HS-27A (cell line): ENCODE measurements at regions not wholly inside any gene's neighbourhood (a gene's known extent, or its start where the extent isn't known, plus 50 kb on each side); places are given as distances from the start of the nearest gene placed in this dataset.

ENCODE experiments used
- DNase-seq: peaks from one replicate; pipeline ENCODE4 v3.0.0-alpha.2; 2012; ENCODE audit warnings: low read depth, missing footprints

DNA sequence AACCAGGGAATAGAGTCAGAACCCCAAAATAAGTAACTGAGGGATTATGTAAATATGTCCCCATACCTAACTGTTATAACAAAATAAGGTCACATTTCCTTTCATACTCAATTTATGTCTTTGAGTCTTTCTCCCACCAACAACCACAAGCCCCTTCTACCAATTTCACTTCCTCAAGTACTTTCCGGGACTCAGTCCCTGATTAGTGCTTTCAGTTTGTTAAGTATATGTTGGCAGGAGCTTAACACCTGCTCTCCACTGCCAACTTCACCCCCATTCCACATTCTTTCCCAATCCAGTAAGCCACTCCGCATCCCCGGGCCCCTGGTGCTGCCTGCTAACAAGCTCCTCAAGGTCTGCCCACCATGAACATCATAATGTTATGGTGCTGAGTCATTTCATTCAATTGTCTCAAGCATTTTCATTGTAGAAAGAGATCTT, 71.3 kb upstream of the SPRY1 start:
- no peak for DNase-seq

DNA sequence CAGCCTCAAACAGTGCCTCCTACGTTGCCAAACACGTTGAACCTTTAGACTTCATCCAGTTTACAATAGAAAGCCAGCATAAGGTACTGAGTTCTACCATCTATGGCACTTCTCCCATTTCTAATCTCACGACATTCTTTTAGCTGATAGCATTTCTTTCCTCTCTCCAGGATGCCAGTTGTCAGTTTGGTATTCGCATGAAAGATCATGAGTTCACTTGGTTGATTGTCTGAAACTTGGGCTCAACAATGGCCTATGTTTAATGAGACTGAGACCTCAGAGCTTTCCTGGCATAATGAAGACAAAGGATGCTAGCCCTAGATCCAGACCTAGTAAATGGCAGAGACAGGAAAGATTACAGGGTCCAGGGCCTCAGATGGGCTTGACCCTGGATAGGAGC, 69.2 kb upstream of the SPRY1 start:
- DNase-seq: no peak

DNA sequence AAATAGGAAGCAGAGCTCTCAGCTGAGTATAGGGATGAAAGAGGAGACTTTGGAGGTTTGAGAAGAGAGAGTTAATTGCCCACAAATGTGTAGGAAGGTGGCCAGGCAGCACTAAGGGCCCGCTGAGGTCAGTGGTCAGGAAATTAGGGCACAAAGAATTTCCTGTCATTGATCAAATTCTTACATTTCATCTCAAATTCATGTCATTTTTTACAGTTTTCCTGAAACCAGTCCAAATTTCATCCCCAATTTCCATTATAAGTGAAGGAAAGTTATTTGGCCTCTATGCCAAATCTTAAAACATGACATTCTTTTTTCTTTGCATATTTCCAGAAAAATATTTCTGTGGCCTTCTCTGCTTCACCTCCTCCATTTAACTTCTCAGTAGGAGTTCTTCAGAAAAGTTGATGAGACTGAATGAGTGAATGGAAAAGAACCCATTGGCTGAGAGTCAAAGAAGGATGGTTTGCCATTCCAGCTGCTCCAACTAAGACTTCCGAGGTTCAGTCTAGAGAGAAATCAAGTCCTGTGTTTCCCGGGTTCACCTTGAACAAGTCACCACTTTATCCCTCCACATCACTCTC, 68.7 kb upstream of the SPRY1 start:
- no peak for DNase-seq

DNA sequence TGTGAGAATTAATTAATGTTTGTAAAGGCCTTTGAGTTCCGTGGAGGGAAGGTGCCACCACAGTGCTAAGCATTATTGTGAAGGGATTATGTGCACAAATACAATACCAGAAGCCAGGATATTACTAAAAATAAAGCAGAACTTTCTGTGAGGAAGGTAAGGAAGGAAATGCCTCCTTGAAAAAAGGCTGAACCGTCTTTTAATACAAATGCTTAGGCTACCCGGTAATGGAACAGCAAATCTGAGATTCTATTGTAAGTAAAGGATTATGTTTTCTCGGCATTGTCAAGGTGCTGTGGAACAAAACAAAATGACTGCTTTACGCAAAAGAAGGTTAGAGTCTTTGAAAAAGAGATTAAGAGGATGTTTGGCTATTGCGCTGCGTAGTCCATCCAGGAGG, 57.9 kb upstream of the SPRY1 start:
- DNase-seq: no peak

DNA sequence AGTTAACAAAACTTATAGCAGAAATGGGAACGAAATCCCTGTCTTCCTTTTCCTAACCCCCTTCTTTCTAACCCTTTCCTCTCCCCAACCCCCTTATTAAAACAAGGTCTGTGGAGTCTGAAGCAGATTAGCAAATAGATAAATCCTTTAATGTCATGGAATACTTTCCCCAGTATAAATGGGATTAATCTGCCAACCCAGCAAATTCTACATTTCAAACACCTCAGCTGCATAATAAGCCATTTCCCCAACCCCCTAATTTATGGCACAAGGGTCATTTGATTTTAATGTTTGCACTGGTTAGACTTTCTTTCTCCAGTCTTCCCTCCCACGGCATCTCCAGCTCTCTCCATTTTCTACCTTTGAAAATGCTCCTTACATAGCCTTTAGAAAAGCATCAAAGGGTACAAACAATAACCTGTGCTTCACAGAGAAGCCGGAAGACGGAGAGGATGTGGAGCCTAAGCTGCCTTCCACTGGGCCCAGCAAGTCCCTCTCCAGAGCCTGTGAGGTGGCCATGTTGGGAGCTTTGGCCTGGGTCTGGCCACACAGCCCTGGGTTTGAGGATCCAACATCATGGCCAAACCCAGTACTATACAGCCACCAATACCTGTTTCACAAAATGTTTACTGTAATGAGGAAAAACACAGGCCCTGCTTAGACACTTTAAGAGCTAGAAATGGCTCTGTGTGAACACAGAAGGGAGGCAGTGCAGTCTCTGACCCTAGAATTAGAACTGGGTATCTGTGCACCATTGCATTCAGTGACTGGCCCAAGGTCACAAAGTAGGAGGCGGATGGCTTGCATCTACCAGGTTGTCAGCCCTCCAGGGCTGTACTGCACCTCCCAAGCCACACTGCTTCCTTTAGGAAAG, 56.9 kb upstream of the SPRY1 start:
- no peak for DNase-seq

DNA sequence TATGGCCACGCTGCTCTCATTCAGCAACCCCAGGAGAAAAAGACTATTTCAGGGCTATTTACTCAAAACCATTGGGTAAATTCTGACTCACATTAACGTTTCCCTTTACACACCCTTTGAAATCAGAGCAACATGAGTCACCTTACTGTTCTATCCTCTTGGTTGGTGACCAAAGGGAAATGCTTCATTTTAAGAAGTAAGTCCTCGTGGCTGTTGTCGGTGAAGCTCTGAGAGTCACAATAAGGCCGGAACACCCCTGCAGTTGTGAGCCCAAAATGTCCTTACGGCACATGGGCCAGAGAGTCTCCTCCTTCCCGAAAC, 56.3 kb upstream of the SPRY1 start:
- DNase-seq: no peak

DNA sequence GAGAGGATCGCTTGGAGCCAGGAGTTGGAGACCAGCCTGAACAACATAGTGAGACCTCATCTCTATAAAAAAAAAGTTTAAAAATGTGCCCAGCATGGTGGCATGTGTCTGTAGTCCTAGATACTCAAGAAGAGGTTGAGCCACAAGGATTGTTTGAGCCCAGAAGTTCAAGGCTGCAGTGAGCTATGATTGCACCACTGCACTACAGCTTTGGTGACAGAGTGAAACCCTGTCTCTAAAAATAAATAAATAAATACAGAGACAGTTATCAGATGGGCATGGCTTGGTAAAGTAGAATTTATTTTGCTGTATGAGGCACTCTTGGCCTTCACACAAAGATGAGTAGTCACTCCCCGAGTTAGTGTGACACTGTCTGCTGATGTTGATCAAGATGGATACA, 54.1 kb upstream of the SPRY1 start:
- no peak for DNase-seq

DNA sequence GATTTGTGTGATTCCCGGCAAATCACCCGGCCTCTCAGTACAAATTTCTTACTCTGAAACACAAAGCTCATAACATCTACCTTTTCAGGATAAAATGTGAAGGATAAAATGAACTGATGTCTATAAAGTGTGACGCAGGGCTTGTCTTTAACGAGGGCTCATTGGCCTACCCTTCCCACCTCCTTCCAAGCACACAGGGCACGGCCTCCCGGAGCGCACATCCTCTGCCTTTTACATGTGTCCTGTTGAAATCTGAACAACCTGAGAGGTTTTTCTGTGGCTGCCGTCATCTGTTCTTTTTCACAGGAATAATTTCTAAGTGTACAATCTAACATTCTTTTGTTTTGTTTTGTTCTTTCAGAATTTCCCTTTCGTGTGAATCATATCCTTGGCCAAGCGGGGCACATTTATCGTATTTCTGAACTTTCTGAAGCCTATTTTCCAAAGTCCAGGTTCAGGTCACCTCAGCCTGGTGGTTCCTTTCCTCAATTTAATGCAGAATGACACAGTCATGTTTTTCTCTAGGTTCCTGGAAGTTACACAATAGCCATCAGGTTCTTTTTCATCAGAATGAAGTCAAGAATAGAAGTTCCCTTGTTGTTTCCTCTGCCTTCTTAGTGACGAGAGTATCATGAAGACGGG, 53.1 kb upstream of the SPRY1 start:
- DNase-seq: no peak

DNA sequence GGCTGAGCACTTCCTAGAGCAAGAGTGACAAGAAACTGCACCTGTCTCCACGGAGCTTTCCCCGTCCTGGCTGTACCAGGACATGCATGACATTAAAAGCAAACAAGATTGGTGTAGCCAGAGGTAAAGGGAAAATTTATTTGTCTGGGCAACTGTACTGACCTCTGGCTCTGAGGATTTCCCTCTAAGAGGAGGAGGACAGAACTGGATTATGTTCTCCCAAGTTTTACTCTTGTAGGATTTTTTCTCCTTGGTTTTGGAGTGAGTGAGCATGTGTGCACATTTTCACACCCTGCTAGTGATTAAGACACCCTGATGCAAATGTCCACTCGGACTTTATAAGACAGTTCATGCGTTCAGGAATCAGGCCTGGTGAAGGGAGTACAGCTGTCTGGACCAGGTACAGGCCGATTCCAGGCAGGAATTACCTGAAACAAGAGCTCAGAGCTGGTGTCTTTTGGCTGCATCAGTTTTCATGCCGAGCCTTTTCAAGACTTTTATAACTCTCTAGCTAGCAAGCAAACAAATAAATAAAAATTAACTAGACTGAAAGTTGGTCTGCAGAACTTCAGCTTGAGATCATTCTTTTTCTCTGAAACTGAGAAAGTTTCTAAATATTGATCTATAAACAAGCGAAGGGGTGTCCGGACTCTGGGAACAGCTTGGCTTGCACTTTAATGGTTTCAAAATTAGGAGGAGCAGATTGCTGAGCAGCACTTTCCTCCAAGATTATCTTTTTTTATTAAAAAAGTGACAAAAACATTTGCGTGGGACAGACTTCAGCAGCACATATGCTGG, 51.3 kb upstream of the SPRY1 start:
- DNase-seq: no peak

DNA sequence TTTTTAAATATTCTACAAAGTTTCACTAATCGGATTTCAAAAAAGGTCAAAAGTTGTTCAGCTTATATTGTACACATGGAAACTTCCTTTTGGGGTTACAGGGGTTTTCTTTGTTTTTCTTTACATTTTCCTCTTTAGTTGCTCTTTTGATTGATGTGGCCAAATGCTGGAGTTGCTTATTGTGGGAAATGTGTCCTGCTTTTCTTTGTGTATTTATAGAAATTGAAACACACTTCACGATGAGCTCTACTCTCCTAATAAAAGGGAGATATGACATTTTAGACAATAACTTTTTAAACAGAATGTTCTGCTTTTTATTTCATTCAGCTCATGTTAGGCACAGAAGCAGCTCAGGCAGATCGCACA, 50.7 kb upstream of the SPRY1 start:
- no peak for DNase-seq

DNA sequence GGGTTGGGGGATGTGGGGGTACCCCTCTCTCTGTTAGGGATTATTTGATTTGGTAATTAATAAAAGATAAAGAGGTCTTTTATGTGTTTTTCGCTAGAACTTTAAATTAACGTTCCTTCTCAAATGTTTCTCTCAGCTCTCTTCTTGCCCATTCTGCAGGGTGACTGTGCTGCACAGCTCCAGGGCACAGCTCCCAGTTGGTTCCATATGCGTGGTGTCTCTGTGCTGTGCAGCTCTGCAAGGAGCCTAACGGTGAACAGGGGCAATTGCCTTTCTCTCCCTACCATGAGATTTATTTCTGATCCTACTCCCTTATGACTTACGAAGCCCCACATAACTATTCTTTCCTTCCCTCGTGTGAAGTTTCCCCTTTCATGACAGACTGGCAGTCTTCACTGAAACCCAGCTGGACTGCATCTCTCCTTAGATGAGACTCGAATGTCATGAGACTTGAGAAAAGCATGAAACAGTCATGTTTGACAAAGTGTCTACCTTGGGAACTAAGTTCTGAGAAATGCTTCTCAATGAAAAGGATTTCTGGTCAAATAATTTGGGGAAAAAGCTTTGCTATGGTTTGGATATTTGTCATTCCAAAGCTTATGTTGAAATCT, 50.2 kb upstream of the SPRY1 start:
- no peak for DNase-seq
